ENCODE measurements at regions not wholly inside any gene's neighbourhood (a gene's known extent, or its start where the extent isn't known, plus 50 kb on each side); places are given as distances from the start of the nearest gene placed in this dataset.

DNA sequence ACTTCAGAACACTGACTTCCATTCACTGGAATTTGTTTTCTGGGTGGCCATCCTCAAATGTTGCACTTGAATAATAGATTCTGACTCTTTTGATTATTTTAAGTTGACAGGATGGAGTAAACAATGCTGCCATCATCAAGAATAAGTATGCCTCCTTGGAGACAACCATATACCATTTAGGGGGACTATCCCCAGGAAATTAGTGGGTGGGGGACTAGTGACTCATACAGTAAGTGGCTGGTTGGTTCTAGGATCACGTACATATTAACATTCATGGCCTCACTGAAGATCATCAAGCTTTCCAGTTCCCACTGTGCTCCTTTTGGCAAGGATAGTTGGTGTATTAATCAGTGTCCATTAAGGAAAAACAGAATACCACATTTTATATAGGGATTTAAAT is 615.2 kb downstream of the CCSER2 start:
- no peak for TF ChIP-seq CTCF (conservative IDR thresholded peaks at IDR 0.05; ENCODE audit: low read depth)
- ChIA-PET CTCF (interaction anchor here (0.7 to 1.2 kb wide), 2 partner anchors 15 to 403 kb away, joined by 3 read pairs; no protein-coding TSS in a partner anchor), POLR2A (ENCODE audit: low non-redundant PET) (no interaction called here)
- no peak overlapping the region for H3K27ac ChIP-seq
- no peak for DNase-seq (ENCODE audit: low spot score)

DNA sequence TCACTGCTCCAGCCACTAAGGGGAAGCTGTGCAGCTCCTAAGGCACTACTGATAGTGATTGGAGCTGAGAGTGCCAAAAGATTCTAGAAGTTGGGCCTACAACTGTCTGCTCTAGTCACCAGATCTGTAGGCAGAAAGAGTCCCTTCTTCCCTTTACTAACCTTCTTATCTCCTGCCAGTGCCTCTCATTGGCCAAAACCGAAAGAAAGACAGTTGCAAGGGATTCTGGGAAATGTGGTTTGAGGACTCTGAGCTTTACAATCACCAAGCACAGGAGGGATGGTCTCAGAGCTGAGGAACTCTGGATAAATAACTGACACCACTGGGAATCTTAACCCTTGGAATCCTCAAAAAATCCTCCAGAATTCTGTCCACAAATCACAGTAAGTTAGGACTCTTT is 615.8 kb downstream of the CCSER2 start:
- no peak overlapping the region for H3K27ac ChIP-seq
- TF ChIP-seq CTCF (conservative IDR thresholded peaks at IDR 0.05; ENCODE audit: low read depth): no peak
- CTCF ChIA-PET: interaction anchor here (0.7 kb wide), 1 partner anchor 404 kb away, joined by 3 read pairs; no protein-coding TSS in a partner anchor
- no peak for DNase-seq (ENCODE audit: low spot score)
- POLR2A ChIA-PET (ENCODE audit: low non-redundant PET): no interaction called here

- ChIA-PET POLR2A (ENCODE audit: low non-redundant PET) (no interaction called here), CTCF (no interaction called here)
- TF ChIP-seq CTCF (conservative IDR thresholded peaks at IDR 0.05; ENCODE audit: low read depth): no peak
- no peak for DNase-seq (ENCODE audit: low spot score)
- no peak overlapping the region for H3K27ac ChIP-seq
Measured at GRCh38 chr10:84945791-84946190, 617.4 kb downstream of the CCSER2 start.

DNA sequence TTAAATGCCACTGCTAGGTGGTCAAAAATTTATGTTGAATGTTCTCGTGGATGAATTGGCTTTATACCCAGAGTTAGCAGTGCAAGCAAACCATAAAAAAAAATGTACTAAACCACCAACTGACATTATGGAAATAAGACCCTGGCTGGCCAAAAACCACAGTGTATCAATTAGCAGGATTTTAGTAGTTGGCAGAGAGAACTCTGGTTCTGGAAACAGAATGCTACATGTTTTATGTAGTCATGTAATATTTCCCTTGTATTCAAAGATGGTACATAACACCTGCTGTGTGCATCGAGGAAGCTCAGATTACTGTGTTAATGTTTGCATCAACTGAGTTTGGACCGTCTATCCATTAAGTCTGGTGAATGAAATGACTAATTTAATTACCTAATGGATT is 618.5 kb downstream of the CCSER2 start:
- no peak for DNase-seq (ENCODE audit: low spot score)
- H3K27ac ChIP-seq: no peak overlapping the region
- CTCF ChIA-PET: no interaction called here
- TF ChIP-seq CTCF (conservative IDR thresholded peaks at IDR 0.05; ENCODE audit: low read depth): no peak
- POLR2A ChIA-PET (ENCODE audit: low non-redundant PET): no interaction called here

DNA sequence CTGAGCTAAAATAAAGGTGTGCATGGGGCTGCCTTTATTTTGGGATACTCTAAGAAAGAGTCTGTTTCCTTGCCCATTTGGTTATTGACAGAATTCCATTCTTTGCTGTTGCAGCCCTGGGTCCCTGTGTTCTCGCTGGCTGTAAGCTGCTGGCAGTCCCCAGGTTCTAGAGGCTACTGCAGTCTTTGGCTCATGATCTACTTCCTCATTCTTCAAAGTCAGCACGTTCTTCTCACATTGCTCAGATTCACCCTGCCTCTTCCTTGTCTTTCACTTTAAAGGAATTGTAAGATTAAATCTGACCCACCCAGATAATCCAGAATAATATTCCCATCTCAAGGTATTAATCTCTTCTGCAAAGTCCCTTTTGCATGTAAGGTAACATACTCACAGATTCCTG is 620.3 kb downstream of the CCSER2 start:
- no peak for DNase-seq (ENCODE audit: low spot score)
- CTCF ChIA-PET: no interaction called here
- TF ChIP-seq CTCF (conservative IDR thresholded peaks at IDR 0.05; ENCODE audit: low read depth): no peak
- H3K27ac ChIP-seq: no peak overlapping the region
- POLR2A ChIA-PET (ENCODE audit: low non-redundant PET): no interaction called here

DNA sequence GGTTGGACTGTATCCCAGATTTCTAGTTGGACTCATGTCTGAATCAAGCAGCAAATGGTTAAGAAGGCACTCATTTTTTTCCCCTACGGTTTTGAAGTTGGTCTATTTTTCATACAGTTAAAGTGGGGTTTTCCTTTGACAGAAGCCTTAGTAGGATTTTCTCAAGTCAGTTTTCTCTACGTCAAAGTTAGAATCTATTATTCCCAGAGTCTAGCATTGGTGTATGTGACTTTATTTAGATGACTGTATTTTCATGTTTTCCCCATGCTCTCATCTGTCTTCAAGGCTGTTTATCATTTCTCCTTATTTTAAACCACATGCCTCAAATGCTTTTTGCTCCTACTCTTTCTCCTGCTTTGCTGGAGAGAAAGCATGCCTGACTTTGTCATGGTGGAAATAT is 623.2 kb downstream of the CCSER2 start:
- POLR2A ChIA-PET (ENCODE audit: low non-redundant PET): no interaction called here
- TF ChIP-seq CTCF (conservative IDR thresholded peaks at IDR 0.05; ENCODE audit: low read depth): no peak
- no peak for DNase-seq (ENCODE audit: low spot score)
- CTCF ChIA-PET: no interaction called here
- H3K27ac ChIP-seq: no peak overlapping the region

- TF ChIP-seq CTCF (conservative IDR thresholded peaks at IDR 0.05; ENCODE audit: low read depth): no peak
- H3K27ac ChIP-seq: no peak overlapping the region
- CTCF ChIA-PET: interaction anchor here (0.6 to 0.7 kb wide), 2 partner anchors 229 to 1396 kb away, joined by 3 to 5 read pairs; no protein-coding TSS in a partner anchor
- POLR2A ChIA-PET (ENCODE audit: low non-redundant PET): no interaction called here
- no peak for DNase-seq (ENCODE audit: low spot score)
Measured at GRCh38 chr10:84957427-84957826, 629.0 kb downstream of the CCSER2 start.
